ENCODE measurements at regions not wholly inside any gene's neighbourhood (a gene's known extent, or its start where the extent isn't known, plus 50 kb on each side); places are given as distances from the start of the nearest gene placed in this dataset.

DNA sequence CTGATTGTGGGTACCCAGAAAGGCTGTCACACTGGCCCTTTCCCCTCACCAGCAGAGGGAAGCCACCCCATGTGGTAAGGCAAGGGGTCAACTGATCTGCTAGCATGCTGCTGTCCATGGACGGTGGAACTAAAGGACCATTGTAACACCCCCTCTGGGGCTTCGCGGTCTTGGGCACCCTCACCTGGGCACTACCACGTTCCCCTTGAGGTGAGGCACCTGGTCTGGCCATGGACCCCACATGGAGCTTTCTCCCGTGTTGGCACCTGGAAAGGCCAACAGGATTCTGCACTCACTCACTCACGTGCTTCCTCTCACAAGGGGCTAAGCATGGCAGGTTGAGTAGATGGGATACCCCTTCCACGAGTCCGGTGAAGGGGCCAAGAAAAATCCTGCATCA lies 72.0 kb upstream of the RFX3 start:
- intact Hi-C loops (cut with DNase I; ENCODE audit: low total_unique reads) = loop anchor here (5.0 kb wide), 1 partner anchor 1965 kb away; no protein-coding TSS in a partner anchor
- H3K4me3 ChIP-seq (ENCODE audit: low read depth, poor library complexity, severe bottlenecking) = no peak overlapping the region
- TF ChIP-seq, protein P1, sequence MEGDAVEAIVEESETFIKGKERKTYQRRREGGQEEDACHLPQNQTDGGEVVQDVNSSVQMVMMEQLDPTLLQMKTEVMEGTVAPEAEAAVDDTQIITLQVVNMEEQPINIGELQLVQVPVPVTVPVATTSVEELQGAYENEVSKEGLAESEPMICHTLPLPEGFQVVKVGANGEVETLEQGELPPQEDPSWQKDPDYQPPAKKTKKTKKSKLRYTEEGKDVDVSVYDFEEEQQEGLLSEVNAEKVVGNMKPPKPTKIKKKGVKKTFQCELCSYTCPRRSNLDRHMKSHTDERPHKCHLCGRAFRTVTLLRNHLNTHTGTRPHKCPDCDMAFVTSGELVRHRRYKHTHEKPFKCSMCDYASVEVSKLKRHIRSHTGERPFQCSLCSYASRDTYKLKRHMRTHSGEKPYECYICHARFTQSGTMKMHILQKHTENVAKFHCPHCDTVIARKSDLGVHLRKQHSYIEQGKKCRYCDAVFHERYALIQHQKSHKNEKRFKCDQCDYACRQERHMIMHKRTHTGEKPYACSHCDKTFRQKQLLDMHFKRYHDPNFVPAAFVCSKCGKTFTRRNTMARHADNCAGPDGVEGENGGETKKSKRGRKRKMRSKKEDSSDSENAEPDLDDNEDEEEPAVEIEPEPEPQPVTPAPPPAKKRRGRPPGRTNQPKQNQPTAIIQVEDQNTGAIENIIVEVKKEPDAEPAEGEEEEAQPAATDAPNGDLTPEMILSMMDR (IDR thresholded peaks at IDR 0.05) = no peak
- TF ChIP-seq POLR2A (IDR thresholded peaks at IDR 0.05) = no peak
- 91 to 96% methylated on average over 8 of the region's 8 CpGs for WGBS, 2 donors
- no peak for DNase-seq (ENCODE audit: low spot score in 2 of 2)

DNA sequence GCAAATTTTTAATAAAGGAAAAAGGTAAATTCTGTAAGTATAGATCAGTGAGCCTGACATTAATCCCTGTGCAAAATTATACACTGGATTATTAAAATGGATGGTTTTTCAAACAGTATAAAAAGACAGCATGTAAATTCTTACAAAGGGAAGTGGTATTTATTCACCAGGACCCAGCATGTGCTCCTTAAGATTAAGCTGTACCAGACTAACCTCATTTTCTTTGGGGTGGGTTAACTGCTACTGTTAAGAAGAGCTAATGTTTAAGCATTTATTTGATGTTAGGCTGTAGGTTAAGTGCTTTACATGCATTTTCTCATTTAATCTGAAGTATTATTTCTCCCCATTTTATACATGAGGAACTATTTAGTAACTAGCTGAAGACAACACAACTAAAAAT lies 60.3 kb upstream of the RFX3 start:
- intact Hi-C loops (cut with DNase I; ENCODE audit: low total_unique reads) = no loop called here
- H3K4me3 ChIP-seq (ENCODE audit: low read depth, poor library complexity, severe bottlenecking) = no peak overlapping the region
- no peak for TF ChIP-seq POLR2A (IDR thresholded peaks at IDR 0.05)
- TF ChIP-seq, protein P1 (IDR thresholded peaks at IDR 0.05) = no peak
- no peak for DNase-seq (ENCODE audit: low spot score in 2 of 2)

DNA sequence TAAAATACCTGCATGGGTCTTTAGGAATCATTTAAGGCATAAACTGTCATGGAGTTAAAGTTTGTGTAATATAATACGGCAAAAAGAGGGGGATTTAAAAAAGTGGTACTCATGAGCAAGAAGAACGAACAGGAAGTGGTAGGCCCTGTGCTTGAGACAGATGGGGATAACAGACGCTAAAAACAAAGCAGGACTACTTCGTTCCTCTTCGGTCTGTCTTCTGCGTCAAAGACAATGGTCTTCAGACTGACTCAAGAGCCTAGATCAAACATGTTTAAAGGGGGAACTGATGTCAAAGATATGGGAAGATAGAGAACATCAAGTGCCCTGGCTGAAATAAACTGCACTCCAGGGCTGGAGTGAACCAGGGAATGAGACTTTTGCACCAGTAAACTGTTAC lies 59.8 kb upstream of the RFX3 start:
- WGBS, 2 donors = 81 to 82% methylated on average over 6 of the region's 6 CpGs
- no peak overlapping the region for H3K4me3 ChIP-seq (ENCODE audit: low read depth, poor library complexity, severe bottlenecking)
- intact Hi-C loops (cut with DNase I; ENCODE audit: low total_unique reads) = no loop called here
- TF ChIP-seq POLR2A (IDR thresholded peaks at IDR 0.05) = no peak
- TF ChIP-seq, protein P1 (IDR thresholded peaks at IDR 0.05) = no peak
- no peak for DNase-seq (ENCODE audit: low spot score in 2 of 2)

DNA sequence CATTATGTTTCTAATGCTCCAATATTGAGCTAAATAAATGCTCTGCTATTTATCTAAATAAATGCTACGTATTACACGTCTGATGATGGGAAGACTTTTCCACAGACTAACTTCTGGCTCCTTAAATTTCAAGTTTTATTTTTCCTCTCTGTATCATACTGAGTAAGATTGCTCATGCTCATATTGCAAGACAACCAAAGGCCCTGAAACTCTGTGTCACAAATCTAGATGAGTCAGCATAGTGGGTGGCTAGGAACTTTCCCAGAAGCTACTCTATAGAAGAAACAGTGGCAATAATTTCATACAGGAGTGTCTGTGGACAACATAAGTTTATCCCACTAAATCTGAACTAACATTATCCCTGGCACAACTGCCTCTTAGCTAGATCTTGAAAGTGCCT lies 53.0 kb upstream of the RFX3 start:
- intact Hi-C loops (cut with DNase I; ENCODE audit: low total_unique reads) = loop anchor here (5.0 kb wide), 1 partner anchor 931 kb away; no protein-coding TSS in a partner anchor
- H3K4me3 ChIP-seq (ENCODE audit: low read depth, poor library complexity, severe bottlenecking) = no peak overlapping the region
- WGBS, 2 donors = 95 to 96% methylated on average over 2 of the region's 2 CpGs
- DNase-seq (ENCODE audit: low spot score in 2 of 2) = no peak
- TF ChIP-seq, protein P1 (IDR thresholded peaks at IDR 0.05) = no peak
- no peak for TF ChIP-seq POLR2A (IDR thresholded peaks at IDR 0.05)

DNA sequence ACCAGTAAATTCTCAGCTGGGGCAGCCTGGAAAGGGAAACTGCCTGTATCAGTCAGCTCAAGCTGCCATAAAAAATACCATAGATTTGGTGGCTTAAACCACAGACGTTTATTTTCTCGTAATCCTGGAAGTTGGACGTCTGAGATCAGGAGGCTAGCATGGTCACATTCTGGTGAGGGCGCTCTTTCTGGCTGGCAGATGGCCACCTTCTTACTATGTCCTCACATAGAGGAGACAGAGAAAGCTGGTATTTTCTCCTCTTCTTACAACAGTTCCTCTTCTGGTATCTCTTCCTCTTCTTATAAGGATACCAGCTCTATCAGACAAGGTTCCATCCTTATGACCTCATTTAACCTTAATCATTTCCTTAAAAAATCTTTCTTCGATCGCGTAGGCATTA lies 50.5 kb upstream of the RFX3 start:
- TF ChIP-seq POLR2A (IDR thresholded peaks at IDR 0.05) = no peak
- TF ChIP-seq, protein P1 (IDR thresholded peaks at IDR 0.05) = no peak
- intact Hi-C loops (cut with DNase I; ENCODE audit: low total_unique reads) = loop anchor here (5.0 kb wide), 1 partner anchor 929 kb away; no protein-coding TSS in a partner anchor
- no peak overlapping the region for H3K4me3 ChIP-seq (ENCODE audit: low read depth, poor library complexity, severe bottlenecking)
- WGBS, 2 donors = 80 to 84% methylated on average over 7 of the region's 7 CpGs
- no peak for DNase-seq (ENCODE audit: low spot score in 2 of 2)

DNA sequence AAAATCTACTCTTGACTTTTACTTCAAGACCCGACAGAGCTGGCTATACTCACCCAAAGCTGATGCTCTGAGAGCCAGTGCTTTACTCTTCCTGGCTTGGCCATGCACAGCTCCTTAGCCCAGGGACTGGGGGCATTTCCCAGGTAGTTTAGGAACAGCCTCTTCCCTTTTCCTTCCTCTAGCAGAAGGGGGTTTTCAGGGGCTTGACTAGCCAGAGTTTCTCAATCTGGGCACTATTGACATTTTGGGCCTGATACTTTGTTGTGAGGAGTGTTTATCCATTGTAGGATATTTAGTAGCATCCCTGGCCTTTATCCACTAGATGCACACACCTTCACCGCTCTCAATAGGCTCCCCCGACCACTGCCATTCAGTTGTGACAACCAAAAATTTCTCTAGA lies 50.0 kb upstream of the RFX3 start:
- no peak for TF ChIP-seq POLR2A (IDR thresholded peaks at IDR 0.05)
- TF ChIP-seq, protein P1 (IDR thresholded peaks at IDR 0.05) = no peak
- intact Hi-C loops (cut with DNase I; ENCODE audit: low total_unique reads) = loop anchor here (5.0 kb wide), 1 partner anchor 929 kb away; no protein-coding TSS in a partner anchor
- 95 to 100% methylated on average over 3 of the region's 3 CpGs for WGBS, 2 donors

More for the DNA sequence above, 50.0 kb upstream of the RFX3 start:
- H3K4me3 ChIP-seq (ENCODE audit: low read depth, poor library complexity, severe bottlenecking) = no peak overlapping the region
- no peak for DNase-seq (ENCODE audit: low spot score in 2 of 2)

Measured in lower leg skin (tissue), 4 donors.